Right atrium auricular region (tissue), 2 donors: ENCODE measurements at regions not wholly inside any gene's neighbourhood (a gene's known extent, or its start where the extent isn't known, plus 50 kb on each side); places are given as distances from the start of the nearest gene placed in this dataset.

ENCODE experiments used
- DNase-seq: peaks from one replicate; pipeline ENCODE4 v3.0.0-alpha.2; 2019; ENCODE audit warnings: low spot score
- H3K27ac ChIP-seq, 2 donors: fragments of 200-600 bp; sonication (generic); 1 replicate in 1 of 2; 2 replicates in 1 of 2; pipeline ENCODE4 v1.5.1; 2016 to 2019
- H3K27me3 ChIP-seq, 2 donors: fragments of 200-600 bp; sonication (generic); one replicate each; pipeline versions ENCODE4 v1.5.1 to v1.6.0; 2017 to 2019
- H3K36me3 ChIP-seq: fragments of 200-600 bp; sonication (generic); one replicate; pipeline ENCODE4 v1.5.1; 2016
- H3K4me1 ChIP-seq, 2 donors: fragments of 200-600 bp; sonication (generic); one replicate each; pipeline versions ENCODE4 v1.5.1 to v1.6.0; 2017 to 2019
- H3K4me3 ChIP-seq, 2 donors: fragments of 200-600 bp; sonication (generic); 1 replicate in 1 of 2; 2 replicates in 1 of 2; pipeline ENCODE4 v1.5.1; 2017 to 2019; ENCODE audit warnings: mild to moderate bottlenecking in 1 of 2, moderate library complexity in 1 of 2
- H3K9me3 ChIP-seq, 2 donors: fragments of 200-600 bp; sonication (generic); one replicate each; pipeline ENCODE4 v1.5.1; 2019
- CTCF ChIP-seq, 2 donors: fragments of 200-600 bp; sonication (generic); IDR thresholded peaks; one replicate each; pipeline ENCODE4 v1.5.1; 2019; ENCODE audit warnings: antibody characterized with exemption in 2 of 2

GRCh38 chr3:195007766-195008165 lies 263.2 kb downstream of the XXYLT1 start:
- no peaks in the 10 kb centered on the region for H3K27me3 ChIP-seq
- H3K27ac ChIP-seq: no peak overlapping the region
- no peaks in the 10 kb centered on the region for H3K36me3 ChIP-seq
- no peak for TF ChIP-seq CTCF (IDR thresholded peaks at IDR 0.05)
- no peak overlapping the region for H3K4me3 ChIP-seq
- peaks cover 0 to 10% of the 10 kb centered on the region in 2 donors for H3K4me1 ChIP-seq
- DNase-seq: no peak
- H3K9me3 ChIP-seq: no peaks in the 10 kb centered on the region

GRCh38 chr3:195008816-195009215 lies 262.1 kb downstream of the XXYLT1 start:
- Histone ChIP-seq H3K4me1 (no peaks in the 10 kb centered on the region), H3K9me3 (no peaks in the 10 kb centered on the region), H3K27ac (no peak overlapping the region), H3K36me3 (no peaks in the 10 kb centered on the region), H3K27me3 (no peaks in the 10 kb centered on the region), H3K4me3 (no peak overlapping the region)
- no peak for TF ChIP-seq CTCF (IDR thresholded peaks at IDR 0.05)
- no peak for DNase-seq

GRCh38 chr3:195009616-195010015 lies 261.3 kb downstream of the XXYLT1 start:
- H3K27me3 ChIP-seq: no peaks in the 10 kb centered on the region
- TF ChIP-seq CTCF (IDR thresholded peaks at IDR 0.05): no peak
- H3K9me3 ChIP-seq: no peaks in the 10 kb centered on the region
- no peak overlapping the region for H3K4me3 ChIP-seq
- H3K27ac ChIP-seq: no peak overlapping the region
- no peaks in the 10 kb centered on the region for H3K36me3 ChIP-seq
- no peak for DNase-seq
- H3K4me1 ChIP-seq: no peaks in the 10 kb centered on the region

GRCh38 chr3:195010551-195011100 lies 260.3 kb downstream of the XXYLT1 start:
- no peak overlapping the region for H3K4me3 ChIP-seq
- no peak for TF ChIP-seq CTCF (IDR thresholded peaks at IDR 0.05)
- H3K36me3 ChIP-seq: no peaks in the 10 kb centered on the region
- no peaks in the 10 kb centered on the region for H3K27me3 ChIP-seq
- no peak overlapping the region for H3K27ac ChIP-seq
- no peaks in the 10 kb centered on the region for H3K9me3 ChIP-seq
- no peaks in the 10 kb centered on the region for H3K4me1 ChIP-seq
- no peak for DNase-seq

- DNase-seq: no peak
Observed at GRCh38 chr3:195011231-195011834, 259.6 kb downstream of the XXYLT1 start.

More at GRCh38 chr3:195011231-195011834, 259.6 kb downstream of the XXYLT1 start:
- Histone ChIP-seq H3K27ac (no peak overlapping the region), H3K36me3 (no peaks in the 10 kb centered on the region), H3K4me1 (no peaks in the 10 kb centered on the region), H3K4me3 (no peak overlapping the region), H3K27me3 (no peaks in the 10 kb centered on the region), H3K9me3 (no peaks in the 10 kb centered on the region)
- no peak for TF ChIP-seq CTCF (IDR thresholded peaks at IDR 0.05)
